Fibroblast of lung (primary cell): ENCODE measurements at regions not wholly inside any gene's neighbourhood (a gene's known extent, or its start where the extent isn't known, plus 50 kb on each side); places are given as distances from the start of the nearest gene placed in this dataset.
A peak's percentile ranks its signal among the peaks of the same experiment; 100 is the strongest.

Experiments
- DNase-seq, 2 donors: peaks; one replicate each; pipeline versions ENCODE4 v3.0.0 to v3.0.0-alpha.2; 2010; ENCODE audit warnings: low read depth in 2 of 2
- H2AFZ ChIP-seq: 2 replicates; pipeline ENCODE4 v1.5.1; 2012; ENCODE audit warnings: low read length, control low read depth, inconsistent platforms
- H3K27ac ChIP-seq: 2 replicates; pipeline ENCODE4 v1.5.1; 2011; ENCODE audit warnings: low read length, control low read depth; ENCODE audit not compliant: insufficient read depth
- H3K27me3 ChIP-seq: 2 replicates; pipeline ENCODE4 v1.5.1; 2011; ENCODE audit warnings: mild to moderate bottlenecking, low read length; ENCODE audit not compliant: control insufficient read depth, insufficient read depth
- H3K36me3 ChIP-seq: 2 replicates; pipeline ENCODE4 v1.5.1; 2011; ENCODE audit warnings: low read length; ENCODE audit not compliant: control insufficient read depth, insufficient read depth
- H3K4me1 ChIP-seq: 2 replicates; pipeline ENCODE4 v1.5.1; 2011; ENCODE audit warnings: low read length; ENCODE audit not compliant: control insufficient read depth, insufficient read depth; ENCODE audit errors: extremely low read depth
- H3K4me2 ChIP-seq: 2 replicates; pipeline ENCODE4 v1.5.1; 2011; ENCODE audit warnings: low read length, control low read depth; ENCODE audit not compliant: insufficient read depth; ENCODE audit errors: extremely low read depth
- H3K4me3 ChIP-seq, 4 experiments: fragments of 200-600 bp in 1 of 4; sonication (generic) in 1 of 4; replicated peaks in 1 of 4; 2 replicates each; pipeline ENCODE4 v1.5.1; 2011 to 2016; ENCODE audit warnings: low read length in 4 of 4, low read depth in 3 of 4, mild to moderate bottlenecking in 3 of 4, control low read depth in 2 of 4, inconsistent platforms in 1 of 4, mixed read lengths in 1 of 4; ENCODE audit not compliant: insufficient read depth in 1 of 4; ENCODE audit errors: control extremely low read depth in 1 of 4
- H3K79me2 ChIP-seq: 2 replicates; pipeline ENCODE4 v1.5.1; 2012; ENCODE audit warnings: mild to moderate bottlenecking, low read length, inconsistent platforms; ENCODE audit not compliant: control insufficient read depth, insufficient read depth
- H3K9ac ChIP-seq: 2 replicates; pipeline ENCODE4 v1.5.1; 2011; ENCODE audit warnings: mild to moderate bottlenecking, low read length, control low read depth; ENCODE audit not compliant: insufficient read depth
- H3K9me3 ChIP-seq: 2 replicates; pipeline ENCODE4 v1.5.1; 2012; ENCODE audit warnings: low read depth, low read length; ENCODE audit not compliant: control insufficient read depth, insufficient read depth
- H4K20me1 ChIP-seq: 2 replicates; pipeline ENCODE4 v1.5.1; 2011; ENCODE audit warnings: low read length; ENCODE audit not compliant: control insufficient read depth, insufficient read depth; ENCODE audit errors: extremely low read depth
- CTCF ChIP-seq, 2 donors: IDR thresholded peaks in 1 of 2; conservative IDR thresholded peaks in 1 of 2; 1 replicate in 1 of 2; 2 replicates in 1 of 2; pipeline ENCODE4 v1.5.1; 2011 to 2012; ENCODE audit warnings: low read length in 2 of 2, control low read depth in 1 of 2, inconsistent platforms in 1 of 2, low read depth in 1 of 2, mild to moderate bottlenecking in 1 of 2
- EZH2 ChIP-seq: IDR thresholded peaks from 2 replicates; pipeline ENCODE4 v1.5.1; 2012; ENCODE audit warnings: low read length, control low read depth, mild to moderate bottlenecking; ENCODE audit errors: missing control alignments

GRCh38 chr4:138910914-138911336 is 104.7 kb upstream of the NOCT start:
- Histone ChIP-seq H3K9ac (no peak overlapping the region), H2AFZ (peak overlapping the region; percentile 46), H3K79me2 (no peaks in the 10 kb centered on the region)

GRCh38 chr4:138910195-138910913 is 105.2 kb upstream of the NOCT start:
- no peak overlapping the region for H3K27ac ChIP-seq
- H3K36me3 ChIP-seq, result no peaks in the 10 kb centered on the region
- H2AFZ ChIP-seq, result no peak overlapping the region
- TF ChIP-seq EZH2, result no peak
- no peak for TF ChIP-seq CTCF (conservative IDR thresholded peaks at IDR 0.05 in 1 of 2, IDR thresholded peaks at IDR 0.05 in 1 of 2; ENCODE audit: low read depth in 1 of 2, low read length in 2 of 2)
- no peak overlapping the region for H3K4me3 ChIP-seq
- H4K20me1 ChIP-seq, result no peaks in the 10 kb centered on the region
- peaks cover 4% of the 10 kb centered on the region for H3K4me1 ChIP-seq
- H3K9me3 ChIP-seq, result no peaks in the 10 kb centered on the region
- peak overlapping the region; percentile 59 for H3K4me2 ChIP-seq
- H3K79me2 ChIP-seq, result no peaks in the 10 kb centered on the region
- DNase-seq, result peak; percentile 34 to 69
- H3K27me3 ChIP-seq, result peaks cover 12% of the 10 kb centered on the region
- no peak overlapping the region for H3K9ac ChIP-seq

More at GRCh38 chr4:138910914-138911336, 104.7 kb upstream of the NOCT start:
- H4K20me1 ChIP-seq, result no peaks in the 10 kb centered on the region
- no peak overlapping the region for H3K4me3 ChIP-seq
- peaks cover 12% of the 10 kb centered on the region for H3K27me3 ChIP-seq
- peaks cover 4% of the 10 kb centered on the region for H3K4me1 ChIP-seq
- peak overlapping the region; percentile 59 for H3K4me2 ChIP-seq
- no peak for TF ChIP-seq CTCF (conservative IDR thresholded peaks at IDR 0.05 in 1 of 2, IDR thresholded peaks at IDR 0.05 in 1 of 2; ENCODE audit: low read depth in 1 of 2, low read length in 2 of 2)
- no peaks in the 10 kb centered on the region for H3K36me3 ChIP-seq
- H3K27ac ChIP-seq, result no peak overlapping the region
- no peaks in the 10 kb centered on the region for H3K9me3 ChIP-seq
- peak; percentile 83 to 90 for DNase-seq

GRCh38 chr4:138909587-138909986 is 106.0 kb upstream of the NOCT start:
- H3K4me1 ChIP-seq, result peaks cover 4% of the 10 kb centered on the region
- no peaks in the 10 kb centered on the region for H3K79me2 ChIP-seq
- no peaks in the 10 kb centered on the region for H3K36me3 ChIP-seq
- H2AFZ ChIP-seq, result no peak overlapping the region
- H4K20me1 ChIP-seq, result no peaks in the 10 kb centered on the region
- H3K27ac ChIP-seq, result no peak overlapping the region
- H3K4me3 ChIP-seq, result no peak overlapping the region
- H3K9me3 ChIP-seq, result no peaks in the 10 kb centered on the region
- no peak overlapping the region for H3K4me2 ChIP-seq
- no peak overlapping the region for H3K9ac ChIP-seq
- TF ChIP-seq CTCF (conservative IDR thresholded peaks at IDR 0.05 in 1 of 2, IDR thresholded peaks at IDR 0.05 in 1 of 2; ENCODE audit: low read depth in 1 of 2, low read length in 2 of 2) (no peak), EZH2 (no peak)
- peaks cover 12% of the 10 kb centered on the region for H3K27me3 ChIP-seq
- DNase-seq, result no peak
